GM19463 (cell line): ENCODE measurements at regions not wholly inside any gene's neighbourhood (a gene's known extent, or its start where the extent isn't known, plus 50 kb on each side); places are given as distances from the start of the nearest gene placed in this dataset.

Experiments used
- ATAC-seq: cut with Tn5 transposase; IDR thresholded peaks from one replicate; pipeline ENCODE4 v1.9.1; 2021; ENCODE audit warnings: mild to moderate bottlenecking, moderate library complexity; ENCODE audit not compliant: unreplicated experiment

GRCh38 chr14:43207189-43207588 is 1299.9 kb downstream of the FSCB start:
- no peak for ATAC-seq

GRCh38 chr14:43204816-43205215 is 1302.3 kb downstream of the FSCB start:
- no peak for ATAC-seq

- no peak for ATAC-seq
Observed at GRCh38 chr14:43200519-43200918, 1306.6 kb downstream of the FSCB start.

- no peak for ATAC-seq
Observed at GRCh38 chr14:43198465-43198864, 1308.6 kb downstream of the FSCB start.

- ATAC-seq: no peak
Observed at GRCh38 chr14:43184540-43184939, 1322.5 kb downstream of the FSCB start.

- ATAC-seq: no peak
Observed at GRCh38 chr14:43183916-43184315, 1323.2 kb downstream of the FSCB start.

- no peak for ATAC-seq
Observed at GRCh38 chr14:43175896-43176295, 1331.2 kb downstream of the FSCB start.

GRCh38 chr14:43172899-43173548 is 1334.1 kb downstream of the FSCB start:
- no peak for ATAC-seq

- ATAC-seq: no peak
Observed at GRCh38 chr14:43169722-43170121, 1337.4 kb downstream of the FSCB start.

GRCh38 chr14:43168371-43168925 is 1338.6 kb downstream of the FSCB start:
- ATAC-seq: no peak

GRCh38 chr14:43166163-43166562 is 1340.9 kb downstream of the FSCB start:
- ATAC-seq: no peak

GRCh38 chr14:43165651-43166050 is 1341.4 kb downstream of the FSCB start:
- ATAC-seq: no peak

- no peak for ATAC-seq
Observed at GRCh38 chr14:43161477-43161876, 1345.6 kb downstream of the FSCB start.

- ATAC-seq: no peak
Observed at GRCh38 chr14:43157661-43158060, 1349.4 kb downstream of the FSCB start.

- ATAC-seq: no peak
Observed at GRCh38 chr14:43155924-43156323, 1351.2 kb downstream of the FSCB start.

GRCh38 chr14:43155258-43155657 is 1351.8 kb downstream of the FSCB start:
- ATAC-seq: no peak

GRCh38 chr14:43147485-43147884 is 1359.6 kb downstream of the FSCB start:
- ATAC-seq: no peak

- ATAC-seq: no peak
Observed at GRCh38 chr14:43145361-43145760, 1361.7 kb downstream of the FSCB start.

GRCh38 chr14:43143106-43143505 is 1364.0 kb downstream of the FSCB start:
- no peak for ATAC-seq

- ATAC-seq: no peak
Observed at GRCh38 chr14:43141636-43142191, 1365.4 kb downstream of the FSCB start.

- ATAC-seq: no peak
Observed at GRCh38 chr14:43140453-43140852, 1366.6 kb downstream of the FSCB start.

- ATAC-seq: no peak
Observed at GRCh38 chr14:43135877-43136411, 1371.1 kb downstream of the FSCB start.
